GM12891 (cell line): ENCODE measurements at regions not wholly inside any gene's neighbourhood (a gene's known extent, or its start where the extent isn't known, plus 50 kb on each side); places are given as distances from the start of the nearest gene placed in this dataset.

Experiments
- POLR2A ChIP-seq: IDR thresholded peaks from 2 replicates; pipeline ENCODE4 v1.6.1; 2011; ENCODE audit warnings: low read depth, low read length, control low read depth
- POLR2AphosphoS5 ChIP-seq: IDR thresholded peaks from 2 replicates; pipeline ENCODE4 v1.6.1; 2011; ENCODE audit warnings: low read depth, low read length, control low read depth
- SPI1 ChIP-seq: IDR thresholded peaks from 2 replicates; pipeline ENCODE4 v1.6.1; 2011; ENCODE audit warnings: low read depth, low read length, control low read depth
- TAF1 ChIP-seq: IDR thresholded peaks from 2 replicates; pipeline ENCODE4 v1.6.1; 2011; ENCODE audit warnings: low read depth, low read length, control low read depth

GRCh38 chr15:97890307-97890706, 70.2 kb upstream of the ARRDC4 start:
- TF ChIP-seq POLR2A (no peak), SPI1 (no peak), POLR2AphosphoS5 (no peak), TAF1 (no peak)
